ENCODE measurements at regions not wholly inside any gene's neighbourhood (a gene's known extent, or its start where the extent isn't known, plus 50 kb on each side); places are given as distances from the start of the nearest gene placed in this dataset.

DNA sequence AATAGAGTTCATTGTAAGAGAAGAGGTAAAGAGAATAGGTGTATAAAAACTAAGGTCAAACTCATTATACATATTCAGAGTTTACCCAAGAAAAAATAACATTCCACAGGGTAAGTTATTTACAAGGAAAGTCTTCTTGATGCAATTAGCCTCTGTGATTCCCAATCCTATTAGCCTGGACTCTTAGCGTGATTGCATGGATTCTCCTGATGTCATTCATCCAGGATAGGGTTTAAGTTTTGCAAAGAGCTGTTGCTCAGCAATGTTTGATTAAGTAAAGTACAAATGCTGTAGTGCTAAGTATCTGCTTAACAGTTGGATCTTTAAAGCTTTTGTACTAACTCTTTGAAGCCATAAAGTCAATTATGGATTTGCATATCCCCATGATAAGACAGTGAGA is 767.8 kb upstream of the LUZP2 start:
- H3K27ac Mint-ChIP-seq: no peak overlapping the region
- peaks cover 7 to 13% of the 10 kb centered on the region in 2 donors for H3K9me3 Mint-ChIP-seq
- ATAC-seq (no peak), DNase-seq (ENCODE audit: low spot score in 2 of 2) (no peak)
- peaks cover 0 to 4% of the 10 kb centered on the region in 2 donors for H3K36me3 Mint-ChIP-seq

DNA sequence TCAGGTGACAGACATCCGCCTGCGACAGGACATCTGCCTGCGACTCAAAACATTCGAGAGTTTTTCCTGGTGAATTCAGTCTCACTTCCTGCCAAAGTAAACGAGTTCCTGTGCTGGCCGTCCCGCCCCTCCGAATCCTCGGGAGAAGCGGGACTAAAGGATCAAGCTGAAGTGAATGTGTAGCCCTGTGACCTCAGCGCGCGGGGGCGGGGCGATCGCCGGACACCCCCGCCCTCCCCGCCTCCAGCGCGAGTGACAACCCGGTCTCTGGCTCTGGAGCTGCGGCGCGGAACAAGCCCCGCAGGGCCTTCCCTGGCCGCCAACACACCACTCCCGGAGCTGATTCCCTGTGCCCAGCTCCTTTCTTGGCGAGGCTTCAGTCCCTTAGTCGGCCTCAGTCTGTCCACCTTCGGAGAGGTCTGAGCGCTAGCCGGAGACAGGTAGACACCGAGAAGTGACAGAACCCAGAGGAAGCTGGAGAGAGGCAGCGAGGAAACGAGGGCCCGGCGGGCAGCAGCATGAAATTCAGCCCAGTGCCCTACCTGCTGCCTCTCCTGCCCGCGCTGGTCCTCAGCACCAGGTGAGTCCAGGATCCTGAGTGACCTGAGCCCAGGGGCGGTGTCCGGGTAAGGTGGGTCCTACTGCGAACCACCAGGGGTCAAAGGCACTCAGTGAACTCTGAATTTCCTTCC is 766.4 kb upstream of the LUZP2 start:
- DNase-seq (ENCODE audit: low spot score in 2 of 2): no peak
- ATAC-seq: no peak
- peaks cover 4% of the 10 kb centered on the region in 2 donors for H3K36me3 Mint-ChIP-seq
- peaks cover 21 to 25% of the 10 kb centered on the region in 2 donors for H3K9me3 Mint-ChIP-seq
- no peak overlapping the region for H3K27ac Mint-ChIP-seq

DNA sequence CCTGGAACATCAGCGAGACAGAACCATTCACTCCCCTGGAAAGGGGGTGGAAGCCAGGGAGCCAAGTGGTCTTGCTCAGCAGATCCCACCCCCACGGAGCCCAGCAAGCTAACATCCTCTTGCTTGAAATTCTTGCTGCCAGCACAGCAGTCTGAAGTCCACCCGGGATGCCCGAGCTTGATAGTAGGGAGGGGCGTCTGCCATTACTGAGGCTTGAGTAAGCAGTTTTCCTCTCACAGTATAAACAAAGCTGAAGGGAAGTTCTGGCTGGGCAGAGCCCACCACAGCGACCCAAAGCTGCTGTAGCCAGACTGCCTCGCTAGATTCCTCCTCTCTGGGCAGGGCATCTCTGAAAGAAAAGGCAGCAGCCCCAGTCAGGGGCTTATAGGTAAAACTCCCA is 764.8 kb upstream of the LUZP2 start:
- ATAC-seq: no peak
- no peak overlapping the region for H3K27ac Mint-ChIP-seq
- H3K36me3 Mint-ChIP-seq: peaks cover 4% of the 10 kb centered on the region in 2 donors
- H3K9me3 Mint-ChIP-seq: peaks cover 21 to 27% of the 10 kb centered on the region in 2 donors
- DNase-seq (ENCODE audit: low spot score in 2 of 2): no peak

DNA sequence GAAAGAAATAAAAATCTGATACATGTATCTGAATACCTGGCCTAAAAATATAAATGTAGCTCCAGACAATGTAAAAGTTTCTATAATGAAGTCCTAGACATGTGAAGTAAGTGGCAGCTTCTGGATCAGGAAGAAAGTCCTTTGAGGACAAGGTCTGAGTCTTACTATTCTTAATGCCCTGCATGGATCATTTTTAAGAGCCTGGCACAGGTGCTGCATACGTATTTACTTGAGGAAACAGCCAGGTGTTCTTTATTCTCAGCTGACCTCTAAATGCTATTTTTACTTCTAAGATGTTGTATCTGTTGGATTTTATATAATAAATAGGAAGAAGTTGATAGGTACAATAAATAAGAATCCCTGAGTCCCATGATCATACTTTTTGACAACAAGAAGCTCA is 750.0 kb upstream of the LUZP2 start:
- no peaks in the 10 kb centered on the region for H3K36me3 Mint-ChIP-seq
- H3K9me3 Mint-ChIP-seq: peaks cover 4 to 11% of the 10 kb centered on the region in 2 donors
- no peak overlapping the region for H3K27ac Mint-ChIP-seq
- ATAC-seq (no peak), DNase-seq (ENCODE audit: low spot score in 2 of 2) (no peak)

- no peak overlapping the region for H3K27ac Mint-ChIP-seq
- DNase-seq (ENCODE audit: low spot score in 2 of 2) (no peak), ATAC-seq (no peak)
- H3K36me3 Mint-ChIP-seq: no peaks in the 10 kb centered on the region
- peaks cover 4 to 13% of the 10 kb centered on the region in 2 donors for H3K9me3 Mint-ChIP-seq
Observed at GRCh38 chr11:23749762-23750430, 747.0 kb upstream of the LUZP2 start.

- DNase-seq (ENCODE audit: low spot score in 2 of 2): no peak
- Mint-ChIP-seq H3K9me3 (peaks cover 15 to 22% of the 10 kb centered on the region in 2 donors), H3K27ac (no peak overlapping the region), H3K36me3 (no peaks in the 10 kb centered on the region)
- ATAC-seq: no peak
Observed at GRCh38 chr11:23751280-23751679, 745.6 kb upstream of the LUZP2 start.

GRCh38 chr11:23755076-23755475 is 741.8 kb upstream of the LUZP2 start:
- Mint-ChIP-seq H3K9me3 (peaks cover 12 to 18% of the 10 kb centered on the region in 2 donors), H3K27ac (no peak overlapping the region), H3K36me3 (no peaks in the 10 kb centered on the region)
- DNase-seq (ENCODE audit: low spot score in 2 of 2) (no peak), ATAC-seq (no peak)

DNA sequence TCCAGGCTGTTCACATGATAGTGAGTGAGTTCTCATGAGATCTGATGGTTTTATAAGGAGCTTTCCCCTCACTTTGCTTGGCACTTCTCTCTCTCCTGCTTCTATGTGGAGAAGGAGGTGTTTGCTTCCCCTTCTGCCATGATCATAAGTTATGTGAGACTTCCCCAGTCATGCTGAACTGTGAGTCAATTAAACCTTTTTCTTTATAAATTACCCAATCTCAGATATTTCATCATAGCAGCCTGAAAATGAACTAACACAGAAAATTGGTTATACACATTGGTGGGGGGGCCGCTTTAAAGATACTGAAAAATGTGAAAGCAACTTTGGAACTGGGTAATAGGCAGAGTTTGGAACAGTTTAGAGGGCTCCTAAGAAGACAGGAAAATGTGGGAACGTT is 741.1 kb upstream of the LUZP2 start:
- Mint-ChIP-seq H3K27ac (no peak overlapping the region), H3K9me3 (peaks cover 12% of the 10 kb centered on the region in 2 donors), H3K36me3 (no peaks in the 10 kb centered on the region)
- DNase-seq (ENCODE audit: low spot score in 2 of 2) (no peak), ATAC-seq (no peak)

DNA sequence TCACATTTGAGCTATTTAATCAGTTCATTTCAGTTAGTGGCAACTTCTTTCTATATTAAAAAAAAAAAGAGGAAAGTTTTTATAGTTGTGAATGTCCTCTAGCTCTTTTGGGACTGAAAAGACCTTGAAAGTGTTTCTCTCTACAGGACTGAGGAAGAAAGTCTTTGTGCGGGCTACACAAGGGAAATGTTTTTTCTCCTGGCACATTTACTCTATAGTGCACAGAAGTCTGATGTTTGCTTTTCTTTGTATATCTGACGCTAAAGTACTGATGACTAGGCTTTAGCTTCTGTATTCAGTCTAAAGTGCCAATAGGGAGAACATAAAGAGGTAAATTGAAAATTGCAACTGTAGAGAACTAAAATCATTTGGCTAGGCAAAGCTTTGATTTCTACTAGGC is 737.4 kb upstream of the LUZP2 start:
- Mint-ChIP-seq H3K36me3 (no peaks in the 10 kb centered on the region), H3K27ac (no peak overlapping the region), H3K9me3 (peaks cover 16 to 20% of the 10 kb centered on the region in 2 donors)
- DNase-seq (ENCODE audit: low spot score in 2 of 2) (no peak), ATAC-seq (no peak)

GRCh38 chr11:23764286-23764685 is 732.6 kb upstream of the LUZP2 start:
- no peak overlapping the region for H3K27ac Mint-ChIP-seq
- DNase-seq (ENCODE audit: low spot score in 2 of 2): no peak
- H3K36me3 Mint-ChIP-seq: no peaks in the 10 kb centered on the region
- H3K9me3 Mint-ChIP-seq: peaks cover 9 to 10% of the 10 kb centered on the region in 2 donors
- ATAC-seq: no peak

- ATAC-seq (no peak), DNase-seq (ENCODE audit: low spot score in 2 of 2) (no peak)
- Mint-ChIP-seq H3K9me3 (peaks cover 9 to 14% of the 10 kb centered on the region in 2 donors), H3K27ac (no peak overlapping the region), H3K36me3 (no peaks in the 10 kb centered on the region)
Observed at GRCh38 chr11:23765682-23766252, 731.1 kb upstream of the LUZP2 start.

DNA sequence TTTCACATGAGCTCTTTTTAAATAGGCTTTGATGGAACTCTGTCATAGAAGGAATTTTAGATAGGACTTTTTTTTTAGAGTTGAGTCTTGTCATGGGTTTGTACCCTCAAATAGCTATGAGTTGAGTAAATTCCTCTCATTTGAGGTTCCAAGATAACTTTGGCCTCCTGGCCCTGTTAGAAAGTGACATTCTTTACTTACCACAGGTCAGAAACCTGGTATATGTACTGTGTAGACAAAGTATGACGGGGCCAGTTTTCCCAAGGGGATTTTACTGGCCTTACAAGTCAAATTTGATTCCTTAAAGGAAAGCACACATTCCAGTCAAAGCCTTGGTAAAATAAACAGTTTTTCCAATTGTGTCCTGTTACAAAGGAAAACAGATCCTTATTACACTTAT is 729.3 kb upstream of the LUZP2 start:
- Mint-ChIP-seq H3K9me3 (peaks cover 9 to 14% of the 10 kb centered on the region in 2 donors), H3K27ac (no peak overlapping the region), H3K36me3 (no peaks in the 10 kb centered on the region)
- DNase-seq (ENCODE audit: low spot score in 2 of 2): no peak
- no peak for ATAC-seq

DNA sequence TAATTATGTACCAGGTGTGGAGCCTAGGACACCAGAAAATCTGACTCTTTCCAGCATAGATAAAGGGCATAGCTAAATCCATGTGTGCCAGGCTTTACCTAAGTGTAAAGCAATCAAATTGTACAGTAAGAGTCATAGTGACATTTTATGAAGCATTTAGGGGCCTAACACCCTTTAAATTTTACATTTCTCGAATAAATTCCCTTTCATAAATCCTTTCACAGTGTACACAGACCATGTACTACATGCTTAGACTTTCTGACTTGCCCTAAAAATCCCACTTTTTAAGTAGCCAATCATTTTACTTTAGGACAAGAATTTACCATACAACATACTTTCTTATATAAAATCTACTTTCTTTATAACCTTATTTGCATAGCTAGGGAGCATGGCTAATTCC is 727.6 kb upstream of the LUZP2 start:
- Mint-ChIP-seq H3K36me3 (no peaks in the 10 kb centered on the region), H3K27ac (no peak overlapping the region), H3K9me3 (peaks cover 1 to 11% of the 10 kb centered on the region in 2 donors)
- no peak for DNase-seq (ENCODE audit: low spot score in 2 of 2)
- ATAC-seq: no peak

- ATAC-seq (no peak), DNase-seq (ENCODE audit: low spot score in 2 of 2) (no peak)
- H3K36me3 Mint-ChIP-seq: no peaks in the 10 kb centered on the region
- H3K9me3 Mint-ChIP-seq: peaks cover 0 to 5% of the 10 kb centered on the region in 2 donors
- no peak overlapping the region for H3K27ac Mint-ChIP-seq
Observed at GRCh38 chr11:23772081-23772480, 724.8 kb upstream of the LUZP2 start.

DNA sequence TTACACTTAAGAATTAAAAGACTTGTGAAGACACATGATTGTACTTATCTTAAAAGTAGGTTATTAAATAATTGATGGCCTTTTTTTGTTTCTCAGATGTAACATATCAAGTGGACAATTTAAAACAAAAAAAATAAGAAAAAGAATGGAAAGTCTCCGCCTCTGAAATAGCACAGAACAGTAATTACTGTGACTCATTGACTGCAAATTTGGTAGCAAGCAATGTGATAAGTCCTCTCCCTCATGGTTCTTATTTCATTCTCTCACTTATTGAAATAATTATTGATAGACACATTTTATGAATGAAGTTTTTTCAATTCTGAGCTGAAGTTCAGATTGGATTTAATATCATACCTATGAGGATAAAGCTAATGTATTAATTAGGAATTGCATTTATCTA is 717.9 kb upstream of the LUZP2 start:
- Mint-ChIP-seq H3K36me3 (no peaks in the 10 kb centered on the region), H3K9me3 (peaks cover 5 to 7% of the 10 kb centered on the region in 2 donors), H3K27ac (no peak overlapping the region)
- ATAC-seq (no peak), DNase-seq (ENCODE audit: low spot score in 2 of 2) (no peak)

GRCh38 chr11:23780231-23780630 is 716.6 kb upstream of the LUZP2 start:
- no peaks in the 10 kb centered on the region for H3K36me3 Mint-ChIP-seq
- peaks cover 5 to 13% of the 10 kb centered on the region in 2 donors for H3K9me3 Mint-ChIP-seq
- no peak overlapping the region for H3K27ac Mint-ChIP-seq
- DNase-seq (ENCODE audit: low spot score in 2 of 2) (no peak), ATAC-seq (no peak)

GRCh38 chr11:23781803-23782560 is 714.9 kb upstream of the LUZP2 start:
- ATAC-seq: no peak
- H3K27ac Mint-ChIP-seq: no peak overlapping the region
- H3K36me3 Mint-ChIP-seq: no peaks in the 10 kb centered on the region
- H3K9me3 Mint-ChIP-seq: peaks cover 16% of the 10 kb centered on the region in 2 donors
- DNase-seq (ENCODE audit: low spot score in 2 of 2): no peak

Measured in activated naive CD4-positive, alpha-beta T cell treated with anti-CD3 and anti-CD28 coated beads, Interleukin-2, amount 50 U/mL, for 72 hours (primary cell).